Lung (tissue), 11 donors: ENCODE measurements at regions not wholly inside any gene's neighbourhood (a gene's known extent, or its start where the extent isn't known, plus 50 kb on each side); places are given as distances from the start of the nearest gene placed in this dataset.

ENCODE experiments used
- ATAC-seq: fragments of 200-7000 bp; cut with Tn5 transposase; one replicate; pipeline ENCODE4 v1.9.1; 2020; ENCODE audit warnings: moderate number of reproducible peaks; ENCODE audit not compliant: insufficient read depth, low FRiP score
- DNase-seq, 3 donors: peaks; one replicate each; pipeline ENCODE4 v3.0.0-alpha.2; 2013 to 2017
- H3K27ac ChIP-seq, 2 donors: one replicate each; pipeline ENCODE4 v1.5.1; 2013; ENCODE audit warnings: mild to moderate bottlenecking in 2 of 2, moderate library complexity in 2 of 2, control low read depth in 1 of 2, inconsistent platforms in 1 of 2, low read depth in 1 of 2, low read length in 1 of 2
- H3K27me3 ChIP-seq, 3 donors: one replicate each; pipeline ENCODE4 v1.5.1; 2013; ENCODE audit warnings: low read length in 2 of 3; ENCODE audit not compliant: control insufficient read depth in 3 of 3, insufficient read depth in 3 of 3
- H3K36me3 ChIP-seq, 4 donors: one replicate each; pipeline ENCODE4 v1.5.1; 2013; ENCODE audit warnings: low read length in 4 of 4, mild to moderate bottlenecking in 1 of 4, moderate library complexity in 1 of 4; ENCODE audit not compliant: control insufficient read depth in 4 of 4, insufficient read depth in 4 of 4
- H3K4me1 ChIP-seq, 5 donors: one replicate each; pipeline ENCODE4 v1.5.1; 2013; ENCODE audit warnings: low read length in 5 of 5, mild to moderate bottlenecking in 2 of 5, moderate library complexity in 1 of 5; ENCODE audit not compliant: control insufficient read depth in 5 of 5, insufficient read depth in 5 of 5
- H3K4me3 ChIP-seq: one replicate; pipeline ENCODE4 v1.5.1; 2013; ENCODE audit warnings: mild to moderate bottlenecking, control low read depth, moderate library complexity
- H3K9ac ChIP-seq, 2 donors: one replicate each; pipeline ENCODE4 v1.5.1; 2013; ENCODE audit warnings: low read length in 2 of 2, control low read depth in 1 of 2; ENCODE audit not compliant: insufficient read depth in 1 of 2
- H3K9me3 ChIP-seq, 4 donors: one replicate each; pipeline ENCODE4 v1.5.1; 2013; ENCODE audit warnings: low read length in 3 of 4, mild to moderate bottlenecking in 1 of 4, moderate library complexity in 1 of 4; ENCODE audit not compliant: control insufficient read depth in 4 of 4, insufficient read depth in 3 of 4
- WGBS, 2 donors: extraction: QIAGEN DNeasy Blood & Tissue Kit; methylation state at CpG; one replicate each; pipeline ENCODE4 v1.1.7; 2013; 5-methylcytosine and 5-hydroxymethylcytosine counted together
- TF ChIP-seq, protein P1 (sequence below): IDR thresholded peaks from 2 replicates; pipeline ENCODE4 v1.5.1; 2012; ENCODE audit warnings: mild to moderate bottlenecking; ENCODE audit errors: control extremely low read depth, extremely low read depth
- donor health status: control.
- donor health status: control.
- donor health status: Bipolar disorder and iron deficiency.
- donor health status: healthy.
- donor health status: DM: yes; HTN: yes; CAD: no.

DNA sequence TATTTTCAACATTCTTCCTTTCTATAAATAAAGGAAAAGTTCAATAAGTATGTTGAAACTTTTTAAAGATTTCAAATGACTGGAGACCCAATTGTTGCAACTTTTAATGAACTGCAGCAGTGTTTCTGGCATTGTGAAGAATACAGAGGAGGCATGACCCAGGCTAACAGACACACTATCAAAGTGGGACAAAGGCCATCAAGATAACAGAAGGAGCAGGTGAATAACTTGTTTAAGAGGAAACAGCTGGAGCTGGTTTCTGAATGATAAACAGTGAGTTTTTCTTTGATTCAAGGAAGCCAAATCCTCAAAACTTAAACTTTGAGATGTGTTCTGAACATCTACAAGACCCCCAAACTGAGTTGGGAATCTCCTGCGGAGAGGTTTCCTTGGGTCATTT, 734.6 kb downstream of the TLR4 start:
- Histone ChIP-seq H3K9me3 (no peaks in the 10 kb centered on the region), H3K9ac (no peak overlapping the region), H3K27ac (no peak overlapping the region), H3K27me3 (no peaks in the 10 kb centered on the region), H3K4me1 (no peaks in the 10 kb centered on the region), H3K4me3 (no peak overlapping the region), H3K36me3 (no peaks in the 10 kb centered on the region)
- no peak for DNase-seq
- WGBS, 2 donors: 61 to 62% methylated on average over 1 of the region's 1 CpG
- ATAC-seq: no peak
- TF ChIP-seq, protein P1, sequence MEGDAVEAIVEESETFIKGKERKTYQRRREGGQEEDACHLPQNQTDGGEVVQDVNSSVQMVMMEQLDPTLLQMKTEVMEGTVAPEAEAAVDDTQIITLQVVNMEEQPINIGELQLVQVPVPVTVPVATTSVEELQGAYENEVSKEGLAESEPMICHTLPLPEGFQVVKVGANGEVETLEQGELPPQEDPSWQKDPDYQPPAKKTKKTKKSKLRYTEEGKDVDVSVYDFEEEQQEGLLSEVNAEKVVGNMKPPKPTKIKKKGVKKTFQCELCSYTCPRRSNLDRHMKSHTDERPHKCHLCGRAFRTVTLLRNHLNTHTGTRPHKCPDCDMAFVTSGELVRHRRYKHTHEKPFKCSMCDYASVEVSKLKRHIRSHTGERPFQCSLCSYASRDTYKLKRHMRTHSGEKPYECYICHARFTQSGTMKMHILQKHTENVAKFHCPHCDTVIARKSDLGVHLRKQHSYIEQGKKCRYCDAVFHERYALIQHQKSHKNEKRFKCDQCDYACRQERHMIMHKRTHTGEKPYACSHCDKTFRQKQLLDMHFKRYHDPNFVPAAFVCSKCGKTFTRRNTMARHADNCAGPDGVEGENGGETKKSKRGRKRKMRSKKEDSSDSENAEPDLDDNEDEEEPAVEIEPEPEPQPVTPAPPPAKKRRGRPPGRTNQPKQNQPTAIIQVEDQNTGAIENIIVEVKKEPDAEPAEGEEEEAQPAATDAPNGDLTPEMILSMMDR: no peak

DNA sequence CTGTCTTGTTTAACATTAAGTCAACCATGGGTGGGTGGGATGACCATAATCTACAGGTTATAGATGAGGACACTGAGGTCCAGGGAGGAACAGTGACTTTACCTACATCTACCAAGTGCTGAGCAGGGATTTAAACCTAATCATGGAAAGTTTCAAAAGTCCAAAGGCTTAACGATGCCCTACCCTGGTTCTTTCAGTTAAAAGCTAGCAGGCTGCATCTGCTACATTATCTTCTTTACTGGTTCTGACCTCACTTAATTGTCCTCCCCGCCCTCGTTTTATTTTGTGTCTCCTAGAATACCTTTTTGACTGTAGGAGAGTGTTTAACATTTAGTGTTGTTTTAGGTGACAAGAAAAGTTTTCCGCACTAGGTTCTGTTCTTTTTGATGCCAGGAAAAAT, 735.2 kb downstream of the TLR4 start:
- no peaks in the 10 kb centered on the region for H3K9me3 ChIP-seq
- no peak overlapping the region for H3K4me3 ChIP-seq
- no peaks in the 10 kb centered on the region for H3K36me3 ChIP-seq
- WGBS, 2 donors: 81 to 85% methylated on average over 4 of the region's 4 CpGs
- H3K27ac ChIP-seq: no peak overlapping the region
- no peak for DNase-seq
- ATAC-seq: no peak
- H3K4me1 ChIP-seq: no peaks in the 10 kb centered on the region
- H3K9ac ChIP-seq: no peak overlapping the region
- TF ChIP-seq, protein P1: no peak
- H3K27me3 ChIP-seq: no peaks in the 10 kb centered on the region

DNA sequence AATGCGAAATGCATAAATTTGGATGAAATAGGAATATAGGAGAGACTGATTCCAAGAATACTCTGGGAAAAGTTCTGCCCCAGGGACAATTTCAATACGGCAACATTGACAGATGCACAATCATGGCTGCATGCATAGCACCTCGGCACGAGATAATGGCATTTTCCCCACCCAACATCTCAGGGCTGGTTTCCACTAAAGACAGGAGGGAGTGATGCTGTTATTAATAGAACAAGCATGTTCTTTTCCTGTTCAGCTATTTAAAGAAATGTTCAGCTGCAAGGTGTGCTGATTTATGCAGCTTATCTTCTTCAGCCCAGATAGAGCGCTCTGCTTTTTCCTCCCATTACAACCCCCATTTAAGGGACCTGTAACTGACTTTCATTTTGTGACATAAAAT, 740.2 kb downstream of the TLR4 start:
- H3K27ac ChIP-seq: no peak overlapping the region
- no peaks in the 10 kb centered on the region for H3K4me1 ChIP-seq
- no peaks in the 10 kb centered on the region for H3K27me3 ChIP-seq
- 69 to 72% methylated on average over 5 of the region's 5 CpGs for WGBS, 2 donors
- no peak overlapping the region for H3K9ac ChIP-seq
- DNase-seq: no peak
- no peak for ATAC-seq
- no peaks in the 10 kb centered on the region for H3K9me3 ChIP-seq
- H3K36me3 ChIP-seq: no peaks in the 10 kb centered on the region
- TF ChIP-seq, protein P1: no peak
- no peak overlapping the region for H3K4me3 ChIP-seq

DNA sequence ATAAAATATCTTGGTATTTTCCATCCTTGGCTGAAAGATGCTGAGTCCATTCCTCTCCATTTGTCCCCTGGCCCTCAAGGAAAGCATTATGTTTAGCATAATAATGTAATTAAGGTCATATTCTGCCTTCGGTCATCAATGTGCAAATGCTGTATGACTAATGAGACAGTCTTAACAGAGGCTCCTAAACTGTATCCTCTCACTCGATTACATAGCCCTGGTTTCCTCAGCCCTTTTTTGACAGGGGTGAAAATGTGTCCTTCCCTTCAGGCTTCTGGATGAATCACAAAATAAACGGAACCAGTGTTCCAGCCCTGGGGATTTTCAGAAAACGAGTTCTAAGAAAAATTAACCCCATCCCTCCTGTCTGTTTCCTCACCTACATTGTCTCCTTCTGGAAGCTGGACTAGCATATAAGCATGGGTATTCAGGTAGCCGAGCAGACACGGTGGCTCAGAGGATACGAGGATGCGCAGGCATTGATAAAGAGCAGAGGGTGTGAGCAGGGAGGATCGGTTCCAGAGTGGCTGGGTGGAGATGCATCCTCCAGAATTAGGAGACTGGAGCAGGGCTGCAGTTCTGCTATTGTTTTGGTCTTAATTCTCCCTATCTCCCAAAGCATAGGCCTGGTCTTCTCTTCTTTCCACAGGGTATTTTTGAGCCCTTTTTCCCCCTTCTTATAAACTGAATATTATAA, 742.9 kb downstream of the TLR4 start:
- no peak for DNase-seq
- WGBS, 2 donors: 60 to 62% methylated on average over 9 of the region's 9 CpGs
- Histone ChIP-seq H3K9me3 (no peaks in the 10 kb centered on the region), H3K4me3 (no peak overlapping the region), H3K4me1 (no peaks in the 10 kb centered on the region), H3K36me3 (no peaks in the 10 kb centered on the region), H3K9ac (no peak overlapping the region), H3K27me3 (peaks cover 0 to 2% (median 0%) of the 10 kb centered on the region in 3 donors), H3K27ac (no peak overlapping the region)
- no peak for ATAC-seq
- TF ChIP-seq, protein P1: no peak
